ENCODE measurements at regions not wholly inside any gene's neighbourhood (a gene's known extent, or its start where the extent isn't known, plus 50 kb on each side); places are given as distances from the start of the nearest gene placed in this dataset.
A peak's percentile ranks its signal among the peaks of the same experiment; 100 is the strongest.
"Not testable (repeated sequence)": the region's sequence is repeated elsewhere in the genome, so short reads cannot be mapped to it uniquely, and the experiment has no call there.

DNA sequence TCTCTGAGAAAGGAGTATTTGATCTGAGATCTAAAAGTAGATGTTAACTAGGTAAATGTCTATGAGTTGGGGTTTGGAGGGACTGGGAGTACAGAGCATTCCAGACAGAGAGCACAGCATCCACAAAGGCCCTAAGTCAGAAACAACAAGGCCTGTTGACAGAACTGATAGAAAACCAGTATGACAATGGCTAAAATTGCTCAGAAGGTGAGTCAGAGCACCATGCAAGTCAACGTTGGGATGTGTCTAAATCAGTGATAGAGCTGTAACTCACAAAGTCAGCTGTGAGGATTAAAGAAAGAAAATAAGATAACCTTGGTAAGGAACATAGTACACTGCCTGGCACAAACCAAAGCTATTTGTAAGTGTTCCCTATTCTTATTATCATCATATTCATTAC, 124.0 kb downstream of the CETN3 start:
- DNase-seq (ENCODE audit: low read depth): no peak

GRCh38 chr5:90284375-90284774, 125.2 kb downstream of the CETN3 start:
- no peak for DNase-seq (ENCODE audit: low read depth)

DNA sequence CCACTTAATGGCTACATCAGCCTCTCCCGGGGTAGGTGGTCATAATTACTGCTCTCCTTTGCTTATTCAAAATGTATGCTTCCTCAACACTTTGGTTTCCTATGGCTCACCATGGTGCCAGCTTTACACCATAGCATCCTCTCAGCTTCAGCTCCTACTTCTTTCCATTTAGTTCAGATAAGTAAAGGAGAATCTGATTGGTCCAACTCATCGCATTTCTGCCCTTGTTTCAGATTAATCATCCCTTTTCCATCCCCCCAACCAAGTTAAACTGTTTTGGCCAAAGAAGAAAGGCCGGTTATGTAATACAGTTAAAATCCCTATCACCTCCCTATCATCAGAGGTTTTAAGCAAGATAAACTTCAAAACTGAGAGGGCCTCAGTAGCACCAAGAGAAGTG, 130.5 kb downstream of the CETN3 start:
- no peak for DNase-seq (ENCODE audit: low read depth)

- no peak for DNase-seq (ENCODE audit: low read depth)
These were observed 135.3 kb downstream of the CETN3 start for GRCh38 chr5:90274216-90274615.

GRCh38 chr5:90267646-90268045, 141.9 kb downstream of the CETN3 start:
- DNase-seq (ENCODE audit: low read depth): no peak

GRCh38 chr5:90265545-90265857, 144.1 kb downstream of the CETN3 start:
- no peak for DNase-seq (ENCODE audit: low read depth)

DNA sequence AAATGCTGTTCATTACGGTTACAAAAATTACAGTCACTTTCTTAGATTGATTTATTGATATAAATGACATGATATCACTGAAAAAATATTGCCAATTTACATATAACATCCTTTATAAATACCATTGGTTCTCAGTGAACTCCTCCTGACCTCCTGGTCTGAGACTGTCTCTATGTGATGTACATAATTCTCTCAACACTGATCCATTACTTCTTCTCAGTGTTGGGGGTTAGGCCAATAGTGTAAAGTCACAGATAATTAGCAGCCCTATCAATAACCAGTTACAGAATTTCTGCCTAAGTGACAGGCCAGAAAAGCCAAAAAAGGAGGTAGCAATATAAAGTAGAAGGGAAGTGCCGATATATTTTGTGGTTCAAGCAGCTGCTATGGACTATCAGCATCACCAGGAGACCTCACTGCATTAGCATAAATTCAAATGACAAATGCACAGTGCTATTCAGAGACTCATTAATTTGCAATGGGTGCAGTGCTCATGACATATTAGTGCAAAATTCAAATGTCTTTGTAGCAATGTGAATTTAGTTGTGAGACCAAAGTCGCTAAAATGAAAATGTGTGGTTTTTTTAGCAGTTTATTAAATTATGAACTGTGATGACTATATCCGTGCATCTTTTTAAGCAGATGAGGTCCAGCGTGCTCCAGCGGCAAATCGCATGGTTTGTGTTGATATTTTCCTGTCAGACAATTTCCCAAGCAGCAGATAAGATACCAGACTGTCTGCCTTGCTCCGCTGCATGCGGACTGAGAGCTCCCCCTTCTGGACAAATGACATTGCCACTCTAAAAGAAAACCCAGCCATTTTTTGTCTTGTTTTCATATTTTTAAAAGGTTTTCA, 144.6 kb downstream of the CETN3 start:
- peak; percentile 47 for DNase-seq (ENCODE audit: low read depth)

GRCh38 chr5:90263102-90263820, 146.3 kb downstream of the CETN3 start:
- DNase-seq (ENCODE audit: low read depth): no peak

DNA sequence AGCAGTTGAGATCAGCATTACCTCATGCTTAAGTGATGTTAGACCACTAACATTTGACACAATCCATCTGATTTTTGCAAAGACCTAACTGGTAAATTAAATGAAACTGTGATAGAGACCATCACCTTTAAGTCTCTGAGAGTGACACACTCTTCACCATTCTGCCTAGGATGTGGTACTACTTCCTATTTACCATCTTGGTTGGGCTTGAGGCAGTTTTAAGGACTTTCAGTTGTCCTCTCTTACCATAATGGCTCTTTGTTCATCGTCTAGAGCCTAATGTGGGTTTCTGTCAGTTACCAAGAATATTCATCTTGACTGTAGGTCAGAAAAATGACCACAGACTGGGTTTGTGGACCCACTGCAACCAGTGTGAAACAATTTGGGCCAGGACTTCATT, 158.1 kb downstream of the CETN3 start:
- no peak for DNase-seq (ENCODE audit: low read depth)

DNA sequence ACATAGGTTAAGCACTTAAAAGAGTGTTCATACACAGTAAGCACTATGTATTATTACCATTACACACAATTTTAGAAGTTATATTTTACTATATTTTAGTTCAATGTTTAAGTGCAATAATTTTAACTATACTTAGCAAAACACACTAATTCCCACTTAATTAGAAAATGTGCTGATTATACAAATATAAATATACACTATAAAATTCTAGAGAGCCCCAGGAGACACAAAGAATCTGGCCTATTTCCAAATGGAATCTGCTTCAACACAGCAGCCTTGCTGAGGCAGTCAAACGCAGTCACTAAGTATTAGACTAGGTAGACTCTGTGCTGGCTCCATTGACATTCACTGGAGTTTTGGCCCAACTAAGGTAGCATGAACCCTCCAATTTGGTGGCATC, 160.9 kb downstream of the CETN3 start:
- no peak for DNase-seq (ENCODE audit: low read depth)

- DNase-seq (ENCODE audit: low read depth): not testable (repeated sequence)
These were observed 165.7 kb downstream of the CETN3 start for GRCh38 chr5:90243848-90244247.

DNA sequence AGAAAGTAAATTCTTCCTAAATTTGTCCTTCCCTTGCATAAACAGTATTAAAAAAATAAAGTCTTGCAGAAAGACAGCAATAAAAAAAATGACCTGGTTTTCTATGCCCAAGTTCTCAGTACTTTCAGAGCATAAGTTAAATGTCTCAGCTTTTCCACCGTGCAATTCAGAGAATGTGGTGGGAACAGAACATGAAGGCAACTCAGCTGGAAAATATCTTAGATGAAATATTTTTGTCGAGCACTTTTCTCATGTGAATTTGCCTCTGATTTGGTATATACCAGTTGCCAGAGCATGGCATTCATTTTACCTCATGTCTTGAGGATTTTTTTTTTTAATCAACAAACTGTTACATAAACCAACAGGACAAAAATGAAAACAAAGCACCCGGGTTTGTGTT, 176.1 kb downstream of the CETN3 start:
- DNase-seq (ENCODE audit: low read depth): no peak

- no peak for DNase-seq (ENCODE audit: low read depth)
These were observed 177.9 kb downstream of the CETN3 start for GRCh38 chr5:90231688-90232087.

GRCh38 chr5:90227683-90228082, 181.9 kb downstream of the CETN3 start:
- no peak for DNase-seq (ENCODE audit: low read depth)

- no peak for DNase-seq (ENCODE audit: low read depth)
These were observed 183.0 kb downstream of the CETN3 start for GRCh38 chr5:90226433-90227099.

- no peak for DNase-seq (ENCODE audit: low read depth)
These were observed 185.2 kb downstream of the CETN3 start for GRCh38 chr5:90224342-90224741.

GRCh38 chr5:90223756-90224155, 185.8 kb downstream of the CETN3 start:
- no peak for DNase-seq (ENCODE audit: low read depth)

DNA sequence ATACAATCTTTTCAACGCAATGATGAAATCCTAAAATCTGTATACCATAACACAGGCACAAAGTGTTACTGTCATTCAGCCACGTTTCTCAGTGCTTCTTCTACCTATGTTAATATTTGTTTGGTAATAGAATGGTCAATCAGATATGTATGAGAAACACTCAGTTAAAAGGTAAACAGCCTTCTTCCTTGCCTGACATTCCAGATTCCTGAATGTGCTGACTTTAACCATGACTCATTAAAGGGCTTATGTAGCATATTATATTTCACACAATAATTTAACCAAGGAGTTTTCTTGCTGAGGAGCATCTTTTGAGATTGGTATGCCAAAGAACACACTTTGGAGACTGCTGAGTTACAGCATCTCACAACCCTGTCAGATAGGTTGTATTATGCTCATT, 187.6 kb downstream of the CETN3 start:
- DNase-seq (ENCODE audit: low read depth): no peak

DNA sequence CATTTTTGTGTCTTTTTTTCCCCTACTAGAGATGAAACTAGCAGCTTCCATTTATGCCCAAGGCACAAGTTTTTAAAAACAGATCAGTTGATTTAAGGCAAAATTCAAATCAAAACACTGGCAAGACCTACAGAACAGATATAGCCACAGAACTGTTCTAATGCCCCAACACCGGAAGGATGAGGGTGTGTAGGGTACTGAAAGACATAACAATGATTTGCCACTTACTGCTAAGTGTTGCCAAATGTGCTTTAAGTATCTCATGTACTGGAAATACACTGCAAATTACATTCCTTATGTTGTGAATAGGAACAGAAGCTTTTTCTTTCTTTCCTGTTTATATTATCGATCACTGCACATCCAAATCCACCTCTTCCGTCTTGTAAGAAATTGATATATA, 189.0 kb downstream of the CETN3 start:
- no peak for DNase-seq (ENCODE audit: low read depth)

- DNase-seq (ENCODE audit: low read depth): no peak
These were observed 194.6 kb downstream of the CETN3 start for GRCh38 chr5:90214991-90215390.

GRCh38 chr5:90208323-90208722, 201.2 kb downstream of the CETN3 start:
- DNase-seq (ENCODE audit: low read depth): not testable (repeated sequence)

- DNase-seq (ENCODE audit: low read depth): peak; percentile 3
These were observed 207.6 kb downstream of the CETN3 start for GRCh38 chr5:90201923-90202322.

GRCh38 chr5:90193185-90193822, 216.3 kb downstream of the CETN3 start:
- DNase-seq (ENCODE audit: low read depth): no peak

Measured in fibroblast of the conjunctiva (primary cell).